HCT116 (cell line): ENCODE measurements at regions not wholly inside any gene's neighbourhood (a gene's known extent, or its start where the extent isn't known, plus 50 kb on each side); places are given as distances from the start of the nearest gene placed in this dataset.

Source experiments
- ATAC-seq: fragments of 200-7000 bp; cut with Tn5 transposase; 2 replicates; pipeline ENCODE4 v1.9.1; 2020; ENCODE audit warnings: mild to moderate bottlenecking, moderate library complexity
- BruUV-seq: library from RNA; stranded (reverse); fragments of 400-500 nt; replicated peaks from 2 replicates; lab custom pipeline; 2021; lab: Mats Ljungman, UMichigan
- CTCF ChIA-PET: fragments of 300-600 bp; sonication (Branson Sonifier 250); formaldehyde crosslinking; loops from one replicate; lab custom pipeline; 2021; ENCODE audit warnings: antibody characterized with exemption; lab: Charles Lee
- POLR2A ChIA-PET: fragments of 300-600, 350-600 bp; sonication (Branson Sonifier 250); formaldehyde crosslinking; loops from one replicate; lab custom pipeline; 2021; ENCODE audit warnings: antibody characterized with exemption; lab: Charles Lee
- RAD21 ChIA-PET, 2 experiments: fragments of 300-600 bp; sonication (Branson Sonifier 250); formaldehyde crosslinking; loops; one replicate each; lab custom pipeline; 2023; ENCODE audit warnings: low total read pairs in 2 of 2; ENCODE audit not compliant: uncharacterized antibody in 2 of 2, unreplicated experiment in 2 of 2, low non-redundant PET in 1 of 2; lab: Charles Lee
- DNase-seq: peaks from one replicate; pipeline ENCODE4 v3.0.0-alpha.2; 2010; ENCODE audit warnings: low read depth, low spot score
- H2AFZ ChIP-seq: fragments of 200-600 bp; shearing (Covaris generic), sonication (generic); 2 replicates; pipeline ENCODE4 v1.6.1; 2017; ENCODE audit warnings: low read depth, mixed run types, mixed read lengths, antibody characterized with exemption, low read length; ENCODE audit not compliant: poor library complexity, severe bottlenecking
- H3K27ac ChIP-seq: 2 replicates; pipeline ENCODE4 v1.5.1; 2012; ENCODE audit warnings: low read depth, low read length
- H3K27me3 ChIP-seq: fragments of 200-600 bp; sonication (generic); 2 replicates; pipeline ENCODE4 v1.6.1; 2016; ENCODE audit warnings: mixed run types, low read length, mixed read lengths; ENCODE audit not compliant: insufficient read depth
- H3K36me3 ChIP-seq, 2 experiments: fragments of 200-500 bp in 1 of 2; fragments of 200-600 bp in 1 of 2; sonication (Bioruptor generic) in 1 of 2; sonication (generic) in 1 of 2; 2 replicates each; pipeline versions ENCODE4 v1.5.1 to v1.6.1; 2014 to 2016; ENCODE audit warnings: low read length in 2 of 2, inconsistent platforms in 1 of 2, mixed read lengths in 1 of 2, mixed run types in 1 of 2; ENCODE audit not compliant: insufficient read depth in 2 of 2, control insufficient read depth in 1 of 2
- H3K4me1 ChIP-seq, 2 experiments: fragments of 200-600 bp in 1 of 2; sonication (generic) in 1 of 2; 2 replicates each; pipeline versions ENCODE4 v1.5.1 to v1.6.1; 2012 to 2017; ENCODE audit warnings: low read length in 2 of 2, inconsistent platforms in 1 of 2, mild to moderate bottlenecking in 1 of 2, mixed read lengths in 1 of 2, mixed run types in 1 of 2, moderate library complexity in 1 of 2; ENCODE audit not compliant: insufficient read depth in 2 of 2, control insufficient read depth in 1 of 2
- H3K4me2 ChIP-seq: fragments of 200-600 bp; sonication (generic); 2 replicates; pipeline ENCODE4 v1.6.1; 2017; ENCODE audit warnings: mixed run types, low read length, mixed read lengths
- H3K4me3 ChIP-seq, 2 experiments: fragments of 200-600 bp in 1 of 2; sonication (generic) in 1 of 2; replicated peaks in 1 of 2; 2 replicates each; pipeline ENCODE4 v1.5.1; 2011 to 2016; ENCODE audit warnings: low read length in 2 of 2, control low read depth in 1 of 2, low read depth in 1 of 2, mild to moderate bottlenecking in 1 of 2, mixed read lengths in 1 of 2, mixed run types in 1 of 2
- H3K79me2 ChIP-seq: fragments of 200-600 bp; sonication (generic); 2 replicates; pipeline ENCODE4 v1.6.1; 2017; ENCODE audit warnings: mild to moderate bottlenecking, mixed run types, low read length, moderate library complexity, mixed read lengths; ENCODE audit not compliant: insufficient read depth
- H3K9ac ChIP-seq: fragments of 200-600 bp; sonication (generic); 2 replicates; pipeline ENCODE4 v1.6.1; 2016; ENCODE audit warnings: low read length, mixed read lengths
- H3K9me2 ChIP-seq: fragments of 200-600 bp; sonication (generic), shearing (Covaris generic); 2 replicates; pipeline ENCODE4 v1.6.1; 2017; ENCODE audit warnings: mixed run types, mild to moderate bottlenecking, moderate library complexity; ENCODE audit not compliant: insufficient read depth
- H3K9me3 ChIP-seq, 2 experiments: fragments of 200-500 bp in 1 of 2; fragments of 200-600 bp in 1 of 2; sonication (Bioruptor generic) in 1 of 2; sonication (generic) in 1 of 2; 2 replicates each; pipeline ENCODE4 v1.6.1; 2014 to 2017; ENCODE audit warnings: low read length in 2 of 2, mixed read lengths in 2 of 2, inconsistent platforms in 1 of 2, low read depth in 1 of 2, mild to moderate bottlenecking in 1 of 2, mixed run types in 1 of 2, moderate library complexity in 1 of 2; ENCODE audit not compliant: control insufficient read depth in 1 of 2, insufficient read depth in 1 of 2
- H4K20me1 ChIP-seq: fragments of 200-600 bp; sonication (generic), shearing (Covaris generic); 2 replicates; pipeline ENCODE4 v1.6.1; 2017; ENCODE audit warnings: mixed run types, mild to moderate bottlenecking, moderate library complexity; ENCODE audit not compliant: insufficient read depth
- CTCF ChIP-seq, 3 experiments: fragments of 200-600 bp in 1 of 3; sonication (generic) in 1 of 3; IDR thresholded peaks in 2 of 3; conservative IDR thresholded peaks in 1 of 3; 2 replicates each; pipeline ENCODE4 v1.5.1; 2012 to 2017; ENCODE audit warnings: low read depth in 2 of 3, low read length in 2 of 3, antibody characterized with exemption in 1 of 3, borderline replicate concordance in 1 of 3, control low read depth in 1 of 3, mild to moderate bottlenecking in 1 of 3, mixed read lengths in 1 of 3, mixed run types in 1 of 3, moderate library complexity in 1 of 3; ENCODE audit not compliant: insufficient read depth in 1 of 3
- REST ChIP-seq: IDR thresholded peaks from 2 replicates; pipeline ENCODE4 v1.6.1; 2012; ENCODE audit warnings: low read depth
- ZBTB33 ChIP-seq: IDR thresholded peaks from 2 replicates; pipeline ENCODE4 v1.6.1; 2011; ENCODE audit warnings: mild to moderate bottlenecking, low read length, moderate library complexity; ENCODE audit not compliant: insufficient replicate concordance; ENCODE audit errors: extremely low read depth
- intact Hi-C: fragments of 100-400 bp; cut with micrococcal nuclease; formaldehyde crosslinking; loops from 2 replicates; pipeline ENCODE4 v1.10.0; 2022

GRCh38 chr10:56831681-56832080 lies 470.6 kb upstream of the ZWINT start (continued):
- no peak for TF ChIP-seq REST

- ChIA-PET POLR2A (no interaction called here), CTCF (no interaction called here), RAD21 (no interaction called here)
- H3K4me3 ChIP-seq: no peak overlapping the region
- H2AFZ ChIP-seq: no peak overlapping the region
- no peaks in the 10 kb centered on the region for H3K4me1 ChIP-seq
- no peak overlapping the region for H3K27ac ChIP-seq
- H3K27me3 ChIP-seq: no peaks in the 10 kb centered on the region
- no TSS peak for BruUV-seq
- intact Hi-C loops: no loop called here
- no peak for ATAC-seq
- H3K79me2 ChIP-seq: no peaks in the 10 kb centered on the region
- H3K9me3 ChIP-seq: peaks cover 5 to 16% of the 10 kb centered on the region in 2 experiments; a peak in 2 of 4 replicates
- no peak overlapping the region for H3K9ac ChIP-seq
- TF ChIP-seq CTCF (IDR thresholded peaks at IDR 0.05 in 2 of 3, conservative IDR thresholded peaks at IDR 0.05 in 1 of 3; ENCODE audit: borderline replicate concordance in 1 of 3, insufficient read depth in 1 of 3, low read depth in 2 of 3, low read length in 2 of 3) (peak in 2 of 3 experiments; percentile 14 to 17; a peak in 1 of 6 replicates), ZBTB33 (no peak)
- TF ChIP-seq, all 23 proteins: peak for 1
- H4K20me1 ChIP-seq: no peaks in the 10 kb centered on the region
- no peak for DNase-seq
- H3K36me3 ChIP-seq: no peaks in the 10 kb centered on the region
- H3K4me2 ChIP-seq: no peak overlapping the region
- no peaks in the 10 kb centered on the region for H3K9me2 ChIP-seq
Observed at GRCh38 chr10:56823849-56824248, 462.8 kb upstream of the ZWINT start.
